ENCODE measurements at regions not wholly inside any gene's neighbourhood (a gene's known extent, or its start where the extent isn't known, plus 50 kb on each side); places are given as distances from the start of the nearest gene placed in this dataset.
"Not testable (repeated sequence)": the region's sequence is repeated elsewhere in the genome, so short reads cannot be mapped to it uniquely, and the experiment has no call there.

DNA sequence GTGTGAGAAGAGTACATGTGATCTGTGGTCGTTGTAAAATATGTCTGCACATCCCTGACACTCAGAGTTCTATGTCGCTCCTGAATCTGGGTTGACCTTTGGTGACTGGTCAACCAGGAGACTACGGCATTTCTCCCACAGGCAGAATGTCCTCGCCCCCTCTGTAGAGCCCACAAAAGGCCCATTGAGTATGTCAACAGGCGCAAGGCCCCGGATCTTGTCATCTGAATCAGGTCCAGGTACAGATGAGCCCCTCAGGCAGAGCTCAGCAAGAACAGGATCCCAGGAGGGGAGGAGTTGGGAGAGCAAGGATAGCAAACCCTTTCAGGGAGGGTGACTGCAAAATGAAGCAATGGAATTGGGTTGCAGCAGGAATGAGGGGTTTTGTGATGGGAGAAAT lies 126.5 kb downstream of the MATN1 start:
- DNase-seq = no peak
- Mint-ChIP-seq H3K4me3 (no peak overlapping the region), H3K27ac (no peak overlapping the region), H3K9me3 (ENCODE audit: low read depth) (no peaks in the 10 kb centered on the region), H3K4me1 (no peaks in the 10 kb centered on the region), H3K36me3 (no peaks in the 10 kb centered on the region), H3K27me3 (peaks cover 15% of the 10 kb centered on the region)
- no peak for ATAC-seq
- CTCF ChIA-PET = no interaction called here

DNA sequence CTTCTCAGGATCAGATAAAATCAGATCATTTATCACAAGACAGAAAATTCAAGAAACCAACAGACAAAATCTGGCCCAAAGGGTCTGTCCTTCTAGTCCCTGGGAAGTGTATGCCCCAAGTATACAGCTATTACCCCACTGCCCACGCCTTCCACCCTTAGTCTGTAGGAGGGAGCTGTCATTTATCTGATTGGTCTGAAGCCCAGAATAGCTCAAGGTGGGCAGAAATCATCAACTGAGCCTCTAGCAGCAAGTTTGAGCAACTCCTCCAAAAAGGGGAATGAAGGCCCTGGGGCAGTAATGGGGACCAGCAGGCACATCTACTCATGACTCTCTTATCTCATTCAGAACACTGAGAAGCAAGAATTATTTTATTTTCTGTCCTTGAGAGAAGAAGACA lies 126.9 kb downstream of the MATN1 start:
- H3K9me3 Mint-ChIP-seq (ENCODE audit: low read depth) = no peaks in the 10 kb centered on the region
- CTCF ChIA-PET = no interaction called here
- no peaks in the 10 kb centered on the region for H3K4me1 Mint-ChIP-seq
- peaks cover 17% of the 10 kb centered on the region for H3K27me3 Mint-ChIP-seq
- no peak overlapping the region for H3K27ac Mint-ChIP-seq
- H3K36me3 Mint-ChIP-seq = no peaks in the 10 kb centered on the region
- no peak for ATAC-seq
- no peak overlapping the region for H3K4me3 Mint-ChIP-seq
- no peak for DNase-seq

DNA sequence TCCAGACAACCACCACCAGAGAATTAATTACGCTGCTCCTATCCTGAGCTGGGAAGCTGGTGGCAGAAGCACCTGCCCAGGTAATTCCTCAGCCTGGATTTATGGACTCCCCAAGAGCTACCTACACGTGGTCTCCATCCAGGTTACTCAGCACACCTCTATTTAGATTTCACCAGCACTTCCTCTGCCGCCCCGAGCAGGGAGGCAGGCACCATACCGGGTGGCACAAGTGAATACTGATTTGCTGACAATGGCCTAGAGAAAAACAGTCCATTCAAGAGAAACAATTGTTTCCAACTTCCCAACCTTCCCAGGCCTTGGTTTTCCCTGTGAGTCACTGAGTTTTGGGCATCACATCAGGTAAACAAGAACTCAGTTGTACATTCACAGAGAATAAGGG lies 134.3 kb downstream of the MATN1 start:
- no peak for ATAC-seq
- H3K9me3 Mint-ChIP-seq (ENCODE audit: low read depth) = no peaks in the 10 kb centered on the region
- H3K4me3 Mint-ChIP-seq = no peak overlapping the region
- no peak overlapping the region for H3K27ac Mint-ChIP-seq
- H3K4me1 Mint-ChIP-seq = no peaks in the 10 kb centered on the region
- no peak for DNase-seq
- CTCF ChIA-PET = no interaction called here
- peaks cover 30% of the 10 kb centered on the region for H3K27me3 Mint-ChIP-seq
- no peaks in the 10 kb centered on the region for H3K36me3 Mint-ChIP-seq

DNA sequence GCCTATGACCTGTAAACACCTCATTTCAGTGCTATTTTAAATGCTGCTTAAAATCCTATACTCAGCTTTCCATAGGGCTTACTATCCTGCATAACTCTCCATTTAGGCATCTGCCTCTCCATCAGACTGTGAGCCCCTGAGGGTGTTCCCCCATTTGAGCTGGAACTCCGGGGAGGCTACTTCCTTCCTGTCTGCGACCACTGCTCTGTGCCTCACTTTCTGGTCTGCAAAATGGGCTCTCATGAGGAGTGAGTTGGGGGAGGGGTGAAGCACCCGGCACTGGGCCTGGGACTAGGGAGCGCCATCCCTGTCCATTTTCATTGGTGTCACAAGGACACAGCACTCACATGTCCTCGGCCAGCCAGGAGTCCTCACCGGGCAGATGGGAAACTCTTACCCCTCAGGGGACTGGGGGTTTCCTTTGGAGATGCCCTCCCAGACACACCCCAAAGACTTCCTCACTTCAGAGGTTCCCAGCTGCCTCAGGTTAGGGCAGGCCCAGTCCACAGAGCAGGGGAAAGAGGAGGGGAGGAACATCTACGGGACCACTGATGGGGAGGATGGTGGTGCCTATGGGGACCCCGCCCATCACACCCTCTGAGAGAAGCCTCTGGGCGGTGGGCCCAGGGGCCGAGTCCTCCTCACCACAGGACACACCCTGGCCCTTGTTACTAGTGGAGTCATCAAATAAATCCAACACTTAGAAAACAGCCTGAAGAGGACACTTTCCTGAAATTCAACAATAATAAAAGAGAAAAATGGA lies 134.9 kb downstream of the MATN1 start:
- Mint-ChIP-seq H3K27me3 (peaks cover 27% of the 10 kb centered on the region), H3K4me3 (no peak overlapping the region), H3K9me3 (ENCODE audit: low read depth) (no peaks in the 10 kb centered on the region), H3K27ac (no peak overlapping the region), H3K4me1 (no peaks in the 10 kb centered on the region), H3K36me3 (no peaks in the 10 kb centered on the region)
- DNase-seq = no peak
- CTCF ChIA-PET = no interaction called here
- ATAC-seq = no peak

DNA sequence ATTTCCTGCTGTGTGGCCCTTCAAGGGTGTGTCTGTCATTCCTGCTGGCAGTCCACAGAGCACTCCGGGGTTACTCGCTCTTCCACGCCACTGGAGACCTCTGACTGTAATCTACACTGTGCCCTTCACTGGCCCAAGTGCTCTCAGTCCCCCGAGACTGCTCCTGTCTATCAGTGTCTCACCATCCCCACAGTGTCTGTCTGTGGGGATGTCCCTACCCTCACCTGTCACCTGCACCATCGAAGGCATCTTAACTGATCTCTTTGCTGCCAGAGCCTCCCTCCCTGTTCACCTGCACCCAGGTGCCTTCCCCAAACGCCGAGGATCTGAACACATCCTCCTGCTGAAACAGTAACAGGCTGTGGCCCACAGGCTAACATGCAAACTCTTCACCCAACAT lies 136.7 kb downstream of the MATN1 start:
- H3K4me1 Mint-ChIP-seq = no peaks in the 10 kb centered on the region
- no peak overlapping the region for H3K27ac Mint-ChIP-seq
- no peak for ATAC-seq
- no peaks in the 10 kb centered on the region for H3K36me3 Mint-ChIP-seq
- CTCF ChIA-PET = no interaction called here
- H3K27me3 Mint-ChIP-seq = peaks cover 21% of the 10 kb centered on the region
- DNase-seq = no peak
- H3K4me3 Mint-ChIP-seq = no peak overlapping the region
- H3K9me3 Mint-ChIP-seq (ENCODE audit: low read depth) = peaks cover 3% of the 10 kb centered on the region

DNA sequence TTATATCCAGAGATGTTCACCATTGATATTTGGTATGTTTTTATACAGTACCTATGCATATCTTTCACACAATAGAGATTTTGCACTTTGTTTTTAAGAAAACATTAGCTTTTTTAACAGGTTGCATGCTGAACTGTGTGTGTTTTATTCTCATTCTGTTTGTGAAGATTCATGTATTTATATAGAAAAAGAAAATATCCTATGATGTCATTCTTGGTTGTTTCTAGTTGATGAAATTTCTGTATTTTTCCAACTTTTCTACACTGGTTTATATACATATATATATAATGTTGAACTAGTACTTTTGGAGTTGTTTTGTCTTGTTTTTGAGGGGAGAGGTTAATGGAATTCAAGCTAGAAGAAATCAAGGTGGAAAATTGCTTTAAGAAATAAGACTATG lies 143.8 kb downstream of the MATN1 start:
- peaks cover 2% of the 10 kb centered on the region for H3K27me3 Mint-ChIP-seq
- no peaks in the 10 kb centered on the region for H3K4me1 Mint-ChIP-seq

DNA sequence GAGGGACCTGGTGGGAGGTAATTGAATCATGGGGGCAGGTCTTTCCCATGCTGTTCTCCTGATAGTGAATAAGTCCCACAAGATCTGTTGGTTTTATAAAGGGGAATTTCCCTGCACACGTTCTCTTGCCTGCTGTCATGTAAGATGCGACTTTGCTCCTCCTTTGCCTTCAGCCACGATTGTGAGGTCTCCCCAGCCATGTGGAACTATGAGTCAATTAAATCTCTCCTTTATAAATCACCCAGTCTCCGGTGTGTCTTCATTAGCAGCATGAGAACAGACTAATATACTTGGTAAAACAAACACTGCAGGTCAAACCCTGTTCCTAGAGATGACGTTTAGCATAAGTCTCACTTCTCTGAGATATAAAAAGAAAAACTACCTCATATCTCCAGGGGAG lies 148.3 kb downstream of the MATN1 start:
- H3K4me3 Mint-ChIP-seq = no peak overlapping the region
- CTCF ChIA-PET = no interaction called here
- no peaks in the 10 kb centered on the region for H3K4me1 Mint-ChIP-seq
- no peaks in the 10 kb centered on the region for H3K36me3 Mint-ChIP-seq
- no peak for DNase-seq
- peaks cover 2% of the 10 kb centered on the region for H3K27me3 Mint-ChIP-seq
- no peak overlapping the region for H3K27ac Mint-ChIP-seq
- no peak for ATAC-seq
- no peaks in the 10 kb centered on the region for H3K9me3 Mint-ChIP-seq (ENCODE audit: low read depth)

More for the DNA sequence above, 143.8 kb downstream of the MATN1 start:
- H3K36me3 Mint-ChIP-seq = no peaks in the 10 kb centered on the region
- no peak overlapping the region for H3K27ac Mint-ChIP-seq
- DNase-seq = no peak
- peaks cover 3% of the 10 kb centered on the region for H3K9me3 Mint-ChIP-seq (ENCODE audit: low read depth)
- CTCF ChIA-PET = no interaction called here
- H3K4me3 Mint-ChIP-seq = no peak overlapping the region
- ATAC-seq = no peak

DNA sequence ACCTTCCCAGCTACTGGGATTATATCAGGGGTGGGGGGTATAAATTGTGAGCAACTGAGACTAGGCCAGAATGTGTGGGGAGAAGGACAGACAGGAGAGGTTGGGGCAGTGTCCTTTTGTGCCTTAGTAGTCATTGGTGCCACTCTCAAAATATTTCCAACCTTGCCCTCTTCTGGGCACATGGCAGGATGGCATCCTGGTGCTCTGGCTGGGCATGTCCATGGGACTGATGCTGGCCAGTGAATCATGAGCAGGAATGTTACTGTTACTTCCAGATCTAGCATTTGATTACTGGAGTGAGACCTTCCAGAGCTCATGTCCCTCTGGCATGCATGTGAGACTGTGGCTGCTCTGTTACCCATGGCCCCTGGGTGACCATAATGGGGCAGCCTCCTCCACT lies 151.2 kb downstream of the MATN1 start:
- no peak overlapping the region for H3K4me3 Mint-ChIP-seq
- CTCF ChIA-PET = no interaction called here
- no peak for ATAC-seq

DNA sequence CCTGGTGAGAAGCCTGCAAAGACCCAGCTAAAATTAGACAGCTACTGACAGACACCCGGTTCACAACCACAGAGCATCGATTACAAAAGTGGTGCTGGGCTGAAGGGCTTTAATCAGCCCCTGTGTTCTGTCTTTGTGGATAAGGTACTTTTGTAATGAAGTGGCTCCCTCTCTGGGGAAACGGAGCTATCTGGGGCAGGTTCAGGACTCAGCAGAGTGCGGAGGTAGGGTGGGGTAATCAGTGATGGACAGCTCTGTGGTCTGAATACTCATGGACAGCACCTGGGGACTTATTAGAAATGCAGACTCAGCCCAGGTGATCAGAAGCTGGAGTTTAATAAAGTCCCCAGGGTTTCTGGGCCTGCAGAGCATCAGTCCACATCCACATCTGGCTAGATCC lies 152.0 kb downstream of the MATN1 start:
- DNase-seq (no peak), ATAC-seq (no peak)
- Mint-ChIP-seq H3K36me3 (no peaks in the 10 kb centered on the region), H3K4me3 (no peak overlapping the region), H3K4me1 (no peaks in the 10 kb centered on the region), H3K9me3 (ENCODE audit: low read depth) (no peaks in the 10 kb centered on the region), H3K27ac (no peak overlapping the region), H3K27me3 (peaks cover 8% of the 10 kb centered on the region)
- CTCF ChIA-PET = no interaction called here

More for the DNA sequence above, 151.2 kb downstream of the MATN1 start:
- Mint-ChIP-seq H3K27ac (no peak overlapping the region), H3K9me3 (ENCODE audit: low read depth) (no peaks in the 10 kb centered on the region), H3K4me1 (no peaks in the 10 kb centered on the region), H3K27me3 (peaks cover 7% of the 10 kb centered on the region), H3K36me3 (no peaks in the 10 kb centered on the region)
- DNase-seq = no peak

DNA sequence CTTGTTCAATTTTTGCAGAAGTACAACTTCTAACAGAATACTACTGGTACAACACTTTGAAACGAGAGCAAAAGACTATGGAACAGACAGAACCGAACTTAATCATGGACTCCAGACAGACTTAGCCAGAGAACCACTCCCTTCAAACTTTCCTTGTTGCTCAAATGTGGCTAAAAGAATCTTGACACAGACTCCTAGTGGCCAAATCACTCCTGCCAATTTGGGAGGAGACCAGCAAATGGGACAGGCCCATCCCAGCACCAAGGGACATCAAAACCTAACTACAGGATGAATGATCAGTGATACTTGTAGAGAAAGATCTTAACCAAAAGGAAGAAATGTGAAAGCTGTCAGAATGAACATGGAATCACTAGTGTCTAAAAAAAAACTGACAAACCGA lies 154.0 kb downstream of the MATN1 start:
- no peaks in the 10 kb centered on the region for H3K9me3 Mint-ChIP-seq (ENCODE audit: low read depth)
- peaks cover 15% of the 10 kb centered on the region for H3K27me3 Mint-ChIP-seq
- no peaks in the 10 kb centered on the region for H3K4me1 Mint-ChIP-seq
- H3K27ac Mint-ChIP-seq = no peak overlapping the region
- ATAC-seq (no peak), DNase-seq (no peak)
- CTCF ChIA-PET = no interaction called here
- no peak overlapping the region for H3K4me3 Mint-ChIP-seq
- H3K36me3 Mint-ChIP-seq = no peaks in the 10 kb centered on the region

DNA sequence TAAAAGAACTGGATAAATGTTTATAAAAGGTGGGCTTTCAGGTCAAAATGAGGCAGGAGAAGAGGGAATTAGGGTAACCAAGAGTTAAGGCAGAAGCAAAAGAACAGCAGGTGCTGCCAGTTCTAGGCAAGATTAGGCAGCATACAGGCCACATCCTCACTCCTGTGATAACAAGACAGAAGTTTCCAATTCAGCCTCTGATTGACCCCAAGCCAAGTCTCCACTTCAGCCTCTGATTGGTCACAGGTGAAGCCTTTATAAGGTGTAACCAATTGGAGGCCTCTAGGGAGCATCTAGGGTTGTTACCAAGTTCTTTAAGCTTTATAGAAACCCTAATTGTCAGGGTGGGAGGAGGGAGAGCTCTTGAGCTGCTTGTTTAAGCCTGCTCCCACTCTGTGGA lies 160.8 kb downstream of the MATN1 start:
- Mint-ChIP-seq H3K4me3 (no peak overlapping the region), H3K4me1 (no peaks in the 10 kb centered on the region), H3K27me3 (peaks cover 27% of the 10 kb centered on the region), H3K36me3 (no peaks in the 10 kb centered on the region), H3K27ac (no peak overlapping the region), H3K9me3 (ENCODE audit: low read depth) (peaks cover 5% of the 10 kb centered on the region)
- CTCF ChIA-PET = no interaction called here
- ATAC-seq (no peak), DNase-seq (no peak)

DNA sequence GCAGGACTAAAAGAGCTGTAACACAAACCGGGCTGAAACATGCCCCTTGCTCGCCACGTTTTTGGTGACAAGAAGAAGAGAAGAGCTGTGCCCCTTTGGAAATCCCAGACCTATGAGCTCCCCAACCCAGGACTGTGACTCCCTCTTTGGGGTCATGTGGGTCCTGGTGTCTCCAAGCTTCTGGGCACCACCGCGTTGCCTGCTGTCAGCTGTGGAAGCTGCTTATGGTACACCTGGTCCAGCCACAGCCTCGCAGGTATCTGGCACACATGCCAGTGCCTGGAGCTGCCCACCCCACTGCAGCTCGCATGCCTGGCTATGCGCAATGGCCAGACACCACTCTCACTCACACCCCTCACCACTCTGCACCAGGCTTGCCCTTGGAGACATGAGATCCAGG lies 171.8 kb downstream of the MATN1 start:
- ATAC-seq = no peak

DNA sequence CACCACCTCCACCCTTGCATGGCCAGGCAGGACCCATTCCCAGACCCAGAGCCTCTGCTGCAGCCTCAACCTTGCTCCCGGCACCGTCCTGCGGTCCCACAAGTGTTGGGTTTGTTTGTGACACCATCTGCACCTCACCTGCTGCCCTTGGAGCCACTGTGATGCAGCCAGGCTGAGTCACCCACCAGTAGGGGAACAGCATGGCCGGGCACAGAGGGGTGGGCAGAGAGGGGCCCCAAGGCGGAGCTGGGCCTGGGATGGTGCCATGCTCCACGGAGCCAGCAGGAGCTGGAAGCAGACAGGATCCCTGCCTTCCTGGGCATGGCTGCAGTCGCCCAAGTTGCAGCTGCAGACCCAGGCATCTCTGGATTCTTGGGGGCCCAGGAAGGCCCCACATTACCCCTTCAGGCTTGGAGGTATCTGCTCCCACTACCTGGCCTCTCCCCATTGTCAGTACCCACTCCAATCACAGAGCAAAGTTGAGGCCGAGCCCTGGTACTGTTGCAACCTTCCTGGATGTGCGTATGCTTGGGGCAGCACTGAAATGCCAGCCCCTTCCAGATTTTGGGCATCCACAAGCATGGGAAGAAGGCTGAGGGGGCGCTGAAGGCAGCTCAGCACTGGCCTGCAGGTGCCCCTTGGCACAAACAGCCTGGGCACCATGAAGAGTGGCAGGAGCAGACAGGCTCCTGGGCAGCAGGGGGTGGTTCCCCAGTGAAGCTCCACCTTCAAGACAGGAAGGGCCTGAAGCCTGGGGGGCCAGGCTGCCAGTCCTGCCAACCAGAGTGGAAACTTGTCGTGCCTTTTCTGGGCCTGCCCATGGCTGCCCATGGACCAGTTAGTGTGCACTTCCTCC lies 172.8 kb downstream of the MATN1 start:
- H3K9me3 Mint-ChIP-seq (ENCODE audit: low read depth) = peaks cover 3% of the 10 kb centered on the region
- CTCF ChIA-PET = no interaction called here
- H3K36me3 Mint-ChIP-seq = no peaks in the 10 kb centered on the region
- ATAC-seq = no peak
- no peak overlapping the region for H3K4me3 Mint-ChIP-seq
- no peak overlapping the region for H3K27ac Mint-ChIP-seq
- peaks cover under 1% of the 10 kb centered on the region for H3K27me3 Mint-ChIP-seq
- DNase-seq = no peak
- H3K4me1 Mint-ChIP-seq = no peaks in the 10 kb centered on the region

More for the DNA sequence above, 171.8 kb downstream of the MATN1 start:
- no peak overlapping the region for H3K27ac Mint-ChIP-seq
- DNase-seq = no peak
- CTCF ChIA-PET = no interaction called here
- H3K4me1 Mint-ChIP-seq = no peaks in the 10 kb centered on the region
- no peaks in the 10 kb centered on the region for H3K27me3 Mint-ChIP-seq
- H3K36me3 Mint-ChIP-seq = no peaks in the 10 kb centered on the region
- peaks cover 3% of the 10 kb centered on the region for H3K9me3 Mint-ChIP-seq (ENCODE audit: low read depth)
- H3K4me3 Mint-ChIP-seq = no peak overlapping the region

DNA sequence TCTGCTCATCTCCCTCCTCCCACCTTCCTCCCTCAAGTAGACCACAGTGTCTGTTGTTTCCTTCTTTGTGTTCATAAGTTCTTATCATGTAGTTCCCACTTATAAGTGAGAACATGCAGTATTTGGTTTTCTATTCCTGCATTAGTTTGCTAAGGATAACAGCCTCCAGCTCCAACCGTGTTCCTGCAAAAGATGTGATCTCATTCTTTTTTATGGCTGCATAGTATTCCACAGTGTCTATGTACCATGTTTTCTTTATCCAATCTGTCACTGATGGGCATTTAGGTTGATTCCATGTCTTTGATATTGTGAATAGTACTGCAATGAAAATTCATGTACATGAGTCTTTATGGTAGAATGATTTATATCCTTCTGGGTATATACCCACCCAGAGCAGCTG lies 173.5 kb downstream of the MATN1 start:
- CTCF ChIA-PET = not testable (repeated sequence)

More for the DNA sequence above, 173.5 kb downstream of the MATN1 start:
- H3K27ac Mint-ChIP-seq; H3K4me3 Mint-ChIP-seq; H3K9me3 Mint-ChIP-seq (ENCODE audit: low read depth); H3K4me1 Mint-ChIP-seq; ATAC-seq; H3K36me3 Mint-ChIP-seq; DNase-seq; H3K27me3 Mint-ChIP-seq: not testable (repeated sequence)

All from activated CD8-positive, alpha-beta memory T cell treated with anti-CD3 and anti-CD28 coated beads, Interleukin-2, amount 10 ng/mL, durations not matched to agents 7 days and 5 days (primary cell).